Erythroblast (primary cell): ENCODE measurements at regions not wholly inside any gene's neighbourhood (a gene's known extent, or its start where the extent isn't known, plus 50 kb on each side); places are given as distances from the start of the nearest gene placed in this dataset.

Experiments
- GATA1 ChIP-seq: IDR thresholded peaks from 2 replicates; pipeline ENCODE4 v1.6.1; 2011; ENCODE audit warnings: low read depth, mild to moderate bottlenecking, control low read depth, low read length, moderate library complexity
- POLR2A ChIP-seq: IDR thresholded peaks from 2 replicates; pipeline ENCODE4 v1.6.1; 2011; ENCODE audit warnings: mild to moderate bottlenecking, low read length

- no peak for TF ChIP-seq POLR2A
- TF ChIP-seq GATA1 = no peak
Observed at GRCh38 chr4:24657768-24658617, 73.6 kb upstream of the DHX15 start.
